Sigmoid colon (tissue), 4 donors: ENCODE measurements at regions not wholly inside any gene's neighbourhood (a gene's known extent, or its start where the extent isn't known, plus 50 kb on each side); places are given as distances from the start of the nearest gene placed in this dataset.

Experiments used
- EP300 ChIP-seq, 4 donors: sonication (generic); formaldehyde crosslinking; IDR thresholded peaks; one replicate each; pipeline ENCODE4 v1.6.1; 2017; ENCODE audit warnings: antibody characterized with exemption in 4 of 4
- TF ChIP-seq, protein P1 (sequence below), 4 experiments: fragments of 450-650 bp in 3 of 4; fragments of 200-600 bp in 1 of 4; IDR thresholded peaks; one replicate each; pipeline ENCODE4 v1.5.1; 2016 to 2019; ENCODE audit warnings: antibody characterized with exemption in 4 of 4, mild to moderate bottlenecking in 3 of 4, moderate library complexity in 2 of 4

DNA sequence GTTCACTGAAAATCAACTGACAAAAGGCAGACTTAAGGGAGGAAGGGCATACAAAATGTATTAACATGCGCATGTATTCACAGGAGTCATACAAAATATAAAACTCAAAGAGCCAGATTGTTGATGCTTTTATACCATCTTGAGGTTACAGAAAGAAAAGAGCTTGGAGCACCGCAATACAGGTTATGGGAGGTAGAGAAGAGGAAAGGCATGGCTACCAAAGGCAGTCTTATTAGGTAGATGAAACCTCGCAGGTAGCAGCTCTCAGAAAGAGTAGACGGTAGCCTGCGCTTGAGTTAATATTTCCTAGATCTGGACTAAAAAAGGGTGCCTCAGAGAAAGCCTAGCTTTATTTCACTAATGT lies 69.0 kb upstream of the DHRS4 start:
- TF ChIP-seq, protein P1, sequence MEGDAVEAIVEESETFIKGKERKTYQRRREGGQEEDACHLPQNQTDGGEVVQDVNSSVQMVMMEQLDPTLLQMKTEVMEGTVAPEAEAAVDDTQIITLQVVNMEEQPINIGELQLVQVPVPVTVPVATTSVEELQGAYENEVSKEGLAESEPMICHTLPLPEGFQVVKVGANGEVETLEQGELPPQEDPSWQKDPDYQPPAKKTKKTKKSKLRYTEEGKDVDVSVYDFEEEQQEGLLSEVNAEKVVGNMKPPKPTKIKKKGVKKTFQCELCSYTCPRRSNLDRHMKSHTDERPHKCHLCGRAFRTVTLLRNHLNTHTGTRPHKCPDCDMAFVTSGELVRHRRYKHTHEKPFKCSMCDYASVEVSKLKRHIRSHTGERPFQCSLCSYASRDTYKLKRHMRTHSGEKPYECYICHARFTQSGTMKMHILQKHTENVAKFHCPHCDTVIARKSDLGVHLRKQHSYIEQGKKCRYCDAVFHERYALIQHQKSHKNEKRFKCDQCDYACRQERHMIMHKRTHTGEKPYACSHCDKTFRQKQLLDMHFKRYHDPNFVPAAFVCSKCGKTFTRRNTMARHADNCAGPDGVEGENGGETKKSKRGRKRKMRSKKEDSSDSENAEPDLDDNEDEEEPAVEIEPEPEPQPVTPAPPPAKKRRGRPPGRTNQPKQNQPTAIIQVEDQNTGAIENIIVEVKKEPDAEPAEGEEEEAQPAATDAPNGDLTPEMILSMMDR (IDR thresholded peaks at IDR 0.05): no peak
- no peak for TF ChIP-seq EP300 (IDR thresholded peaks at IDR 0.05)
